GM12872 (cell line): ENCODE measurements at regions not wholly inside any gene's neighbourhood (a gene's known extent, or its start where the extent isn't known, plus 50 kb on each side); places are given as distances from the start of the nearest gene placed in this dataset.

ENCODE experiments used
- CTCF ChIP-seq: IDR thresholded peaks from 3 replicates; pipeline ENCODE4 v1.5.1; 2011; ENCODE audit warnings: low read depth, mild to moderate bottlenecking, low read length, moderate library complexity; ENCODE audit not compliant: insufficient read depth

- no peak for TF ChIP-seq CTCF
Measured at GRCh38 chr2:167783261-167784083, 463.9 kb downstream of the STK39 start.

GRCh38 chr2:167776359-167776758 is 471.0 kb downstream of the STK39 start:
- no peak for TF ChIP-seq CTCF

GRCh38 chr2:167771628-167772027 is 475.8 kb downstream of the STK39 start:
- no peak for TF ChIP-seq CTCF

GRCh38 chr2:167769020-167769419 is 478.4 kb downstream of the STK39 start:
- TF ChIP-seq CTCF: no peak

- TF ChIP-seq CTCF: no peak
Measured at GRCh38 chr2:167767830-167768229, 479.6 kb downstream of the STK39 start.

- TF ChIP-seq CTCF: no peak
Measured at GRCh38 chr2:167764772-167765341, 482.5 kb downstream of the STK39 start.

- TF ChIP-seq CTCF: no peak
Measured at GRCh38 chr2:167761465-167762136, 485.8 kb downstream of the STK39 start.
